ENCODE measurements at regions not wholly inside any gene's neighbourhood (a gene's known extent, or its start where the extent isn't known, plus 50 kb on each side); places are given as distances from the start of the nearest gene placed in this dataset.
A peak's percentile ranks its signal among the peaks of the same experiment; 100 is the strongest.

DNA sequence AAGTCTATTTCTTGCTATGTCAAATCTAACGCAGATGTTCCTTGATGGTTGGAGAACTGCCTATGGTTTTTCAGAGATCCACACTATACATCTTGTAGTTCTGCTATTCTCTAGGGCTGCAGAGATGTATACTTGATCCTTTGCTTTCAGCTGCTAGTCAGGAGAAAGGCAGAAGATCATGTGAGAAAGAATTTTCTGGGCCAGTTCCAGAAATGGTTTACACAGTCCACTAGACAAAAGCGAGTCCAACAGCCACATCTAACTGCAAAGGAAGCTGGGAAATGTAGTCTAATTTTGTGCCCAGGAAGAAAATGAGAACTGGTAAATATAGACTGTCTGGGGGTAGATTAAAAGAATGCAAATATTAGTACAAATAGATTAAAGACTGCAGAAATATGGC is 394.3 kb upstream of the SLIT2 start:
- ChIA-PET CTCF (interaction anchor here (1.6 to 2.3 kb wide), 2 partner anchors 14 to 391 kb away, joined by 5 to 7 read pairs; no protein-coding TSS in a partner anchor), POLR2A (no interaction called here)
- H3K4me2 ChIP-seq (ENCODE audit: insufficient read depth, low read length) = no peak overlapping the region
- intact Hi-C loops (cut with micrococcal nuclease) = no loop called here
- H3K4me1 ChIP-seq (ENCODE audit: control insufficient read depth, extremely low read depth, insufficient read depth, low read length) = no peaks in the 10 kb centered on the region
- TF ChIP-seq POLR2A (IDR thresholded peaks at IDR 0.05; ENCODE audit: low read depth, low read length) = no peak
- TF ChIP-seq GATA2 (IDR thresholded peaks at IDR 0.05; ENCODE audit: insufficient read depth, insufficient read length, low read depth, low read length) = no peak
- DNase-seq (ENCODE audit: low read depth, low spot score) (peak; percentile 21), FAIRE-seq (no peak)
- no peak overlapping the region for H3K27ac ChIP-seq (ENCODE audit: insufficient read depth, low read depth, low read length)
- no peaks in the 10 kb centered on the region for H3K9me3 ChIP-seq (replicated peaks; ENCODE audit: control insufficient read depth, insufficient read depth, low read length)
- no peak overlapping the region for H2AFZ ChIP-seq (ENCODE audit: low read depth, low read length)
- no TSS peak for BruUV-seq (replicated peaks)
- H3K4me3 ChIP-seq (replicated peaks in 1 of 3; ENCODE audit: insufficient read depth in 1 of 3, low read depth in 1 of 3, low read length in 3 of 3) = no peak overlapping the region
- no peaks in the 10 kb centered on the region for H4K20me1 ChIP-seq (replicated peaks; ENCODE audit: control insufficient read depth, extremely low read depth, insufficient read depth, low read length)
- no peaks in the 10 kb centered on the region for H3K9me1 ChIP-seq (replicated peaks; ENCODE audit: control insufficient read depth, extremely low read depth, insufficient read depth, low read length)
- no peaks in the 10 kb centered on the region for H3K27me3 ChIP-seq (ENCODE audit: control insufficient read depth in 2 of 2, insufficient read depth in 2 of 2, low read length in 2 of 2)
- dilution Hi-C loops (cut with MboI; ENCODE audit: extremely low pct_ligation_motif_present, low sequenced_read_pairs) = no loop called here
- H3K36me3 ChIP-seq (ENCODE audit: control insufficient read depth in 2 of 2, extremely low read depth in 1 of 2, insufficient read depth in 2 of 2, low read length in 2 of 2) = no peaks in the 10 kb centered on the region
- H3K79me2 ChIP-seq (ENCODE audit: control insufficient read depth, insufficient read depth, low read length) = no peaks in the 10 kb centered on the region
- H3K9ac ChIP-seq (replicated peaks; ENCODE audit: extremely low read depth, insufficient read depth, low read length) = no peak overlapping the region

DNA sequence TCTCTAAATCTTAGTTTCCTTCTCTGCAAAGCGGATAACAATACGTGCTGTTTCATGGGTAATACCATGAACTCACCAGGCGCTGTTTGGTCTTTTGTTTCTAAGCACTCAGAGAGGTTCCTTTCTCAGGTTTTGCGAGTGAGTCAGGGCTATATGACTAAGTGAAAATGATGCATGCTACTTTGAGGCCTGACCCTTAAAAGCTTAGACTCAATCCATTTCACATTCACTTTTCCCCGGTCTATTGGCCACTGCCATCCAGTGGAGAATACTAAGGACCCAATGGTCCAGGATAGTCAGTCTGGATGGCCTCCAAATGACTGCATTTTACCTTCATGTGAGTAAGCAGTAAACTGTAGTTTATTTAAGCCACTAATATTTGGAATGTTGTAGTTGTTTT is 400.8 kb upstream of the SLIT2 start:
- Histone ChIP-seq H3K27me3 (ENCODE audit: control insufficient read depth in 2 of 2, insufficient read depth in 2 of 2, low read length in 2 of 2) (no peaks in the 10 kb centered on the region), H2AFZ (ENCODE audit: low read depth, low read length) (peak overlapping the region; percentile 35), H4K20me1 (replicated peaks; ENCODE audit: control insufficient read depth, extremely low read depth, insufficient read depth, low read length) (no peaks in the 10 kb centered on the region), H3K9me1 (replicated peaks; ENCODE audit: control insufficient read depth, extremely low read depth, insufficient read depth, low read length) (no peaks in the 10 kb centered on the region), H3K4me1 (ENCODE audit: control insufficient read depth, extremely low read depth, insufficient read depth, low read length) (no peaks in the 10 kb centered on the region), H3K9ac (replicated peaks; ENCODE audit: extremely low read depth, insufficient read depth, low read length) (no peak overlapping the region), H3K27ac (ENCODE audit: insufficient read depth, low read depth, low read length) (no peak overlapping the region), H3K4me3 (replicated peaks in 1 of 3; ENCODE audit: insufficient read depth in 1 of 3, low read depth in 1 of 3, low read length in 3 of 3) (no peak overlapping the region), H3K79me2 (ENCODE audit: control insufficient read depth, insufficient read depth, low read length) (no peaks in the 10 kb centered on the region), H3K36me3 (ENCODE audit: control insufficient read depth in 2 of 2, extremely low read depth in 1 of 2, insufficient read depth in 2 of 2, low read length in 2 of 2) (no peaks in the 10 kb centered on the region), H3K4me2 (ENCODE audit: insufficient read depth, low read length) (no peak overlapping the region), H3K9me3 (replicated peaks; ENCODE audit: control insufficient read depth, insufficient read depth, low read length) (no peaks in the 10 kb centered on the region)
- POLR2A ChIA-PET = no interaction called here
- intact Hi-C loops (cut with micrococcal nuclease) = no loop called here
- no TSS peak for BruUV-seq (replicated peaks)
- CTCF ChIA-PET = interaction anchor here (1.5 kb wide), 1 partner anchor 397 kb away, joined by 3 read pairs; no protein-coding TSS in a partner anchor
- dilution Hi-C loops (cut with MboI; ENCODE audit: extremely low pct_ligation_motif_present, low sequenced_read_pairs) = no loop called here
- peak; percentile 17 for TF ChIP-seq FOS (IDR thresholded peaks at IDR 0.05; ENCODE audit: borderline replicate concordance, insufficient read depth, low read length)
- TF ChIP-seq JUN (IDR thresholded peaks at IDR 0.05; ENCODE audit: borderline replicate concordance, insufficient read depth, insufficient read length, low read depth) = no peak
- FAIRE-seq (peak; percentile 54), DNase-seq (ENCODE audit: low read depth, low spot score) (peak; percentile 31)

Data from endothelial cell of umbilical vein (primary cell).